ENCODE measurements at regions not wholly inside any gene's neighbourhood (a gene's known extent, or its start where the extent isn't known, plus 50 kb on each side); places are given as distances from the start of the nearest gene placed in this dataset.

DNA sequence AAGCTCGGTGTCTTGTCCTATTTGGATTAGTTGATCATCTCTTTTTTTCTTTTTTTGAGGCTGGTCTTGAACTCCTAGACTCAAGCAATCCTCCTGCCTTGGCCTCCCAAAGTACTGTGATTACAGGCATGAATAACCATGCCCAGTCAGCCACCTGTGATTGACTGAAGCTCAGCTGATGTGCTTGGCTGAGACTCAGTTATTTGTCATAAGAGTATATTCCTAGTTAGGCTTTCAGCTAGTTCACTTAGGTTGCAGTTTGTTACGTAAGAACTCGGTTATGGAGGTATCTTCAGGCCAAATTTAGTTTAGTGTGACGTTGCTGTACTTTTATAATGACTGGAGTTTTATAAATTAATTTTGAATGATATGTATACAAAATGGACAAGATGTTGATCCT lies 365.0 kb downstream of the SV2B start:
- Histone ChIP-seq H3K27ac (replicated peaks) (no peak overlapping the region), H3K9me3 (replicated peaks) (no peaks in the 10 kb centered on the region), H3K4me1 (no peaks in the 10 kb centered on the region), H3K4me3 (no peak overlapping the region), H3K27me3 (ENCODE audit: low read depth) (no peaks in the 10 kb centered on the region), H3K36me3 (no peaks in the 10 kb centered on the region)
- DNase-seq = no peak
- TF ChIP-seq, protein P1, sequence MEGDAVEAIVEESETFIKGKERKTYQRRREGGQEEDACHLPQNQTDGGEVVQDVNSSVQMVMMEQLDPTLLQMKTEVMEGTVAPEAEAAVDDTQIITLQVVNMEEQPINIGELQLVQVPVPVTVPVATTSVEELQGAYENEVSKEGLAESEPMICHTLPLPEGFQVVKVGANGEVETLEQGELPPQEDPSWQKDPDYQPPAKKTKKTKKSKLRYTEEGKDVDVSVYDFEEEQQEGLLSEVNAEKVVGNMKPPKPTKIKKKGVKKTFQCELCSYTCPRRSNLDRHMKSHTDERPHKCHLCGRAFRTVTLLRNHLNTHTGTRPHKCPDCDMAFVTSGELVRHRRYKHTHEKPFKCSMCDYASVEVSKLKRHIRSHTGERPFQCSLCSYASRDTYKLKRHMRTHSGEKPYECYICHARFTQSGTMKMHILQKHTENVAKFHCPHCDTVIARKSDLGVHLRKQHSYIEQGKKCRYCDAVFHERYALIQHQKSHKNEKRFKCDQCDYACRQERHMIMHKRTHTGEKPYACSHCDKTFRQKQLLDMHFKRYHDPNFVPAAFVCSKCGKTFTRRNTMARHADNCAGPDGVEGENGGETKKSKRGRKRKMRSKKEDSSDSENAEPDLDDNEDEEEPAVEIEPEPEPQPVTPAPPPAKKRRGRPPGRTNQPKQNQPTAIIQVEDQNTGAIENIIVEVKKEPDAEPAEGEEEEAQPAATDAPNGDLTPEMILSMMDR (IDR thresholded peaks at IDR 0.05; ENCODE audit: borderline replicate concordance) = no peak
- intact Hi-C loops (cut with micrococcal nuclease) = no loop called here

DNA sequence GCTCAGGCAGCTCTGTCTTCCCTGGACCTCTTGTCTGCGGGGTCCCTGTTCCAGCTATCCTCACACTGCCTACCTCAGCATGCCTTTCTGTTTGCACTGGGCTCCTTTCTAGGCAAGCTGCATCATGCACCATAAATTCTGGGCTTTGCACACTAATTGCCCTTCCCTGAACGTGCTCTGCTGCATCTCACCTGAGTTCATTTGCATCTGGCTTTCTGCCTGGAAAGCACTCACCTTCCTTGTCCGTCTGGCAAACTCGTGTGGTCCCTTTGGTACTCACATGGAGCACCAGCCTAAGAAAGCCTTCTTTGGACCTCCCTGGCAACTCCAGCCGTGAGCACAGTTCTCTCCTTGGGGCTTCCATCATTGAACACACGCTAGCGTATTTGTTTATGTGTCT lies 365.6 kb downstream of the SV2B start:
- Histone ChIP-seq H3K36me3 (no peaks in the 10 kb centered on the region), H3K4me1 (no peaks in the 10 kb centered on the region), H3K27me3 (ENCODE audit: low read depth) (peaks cover 4% of the 10 kb centered on the region), H3K9me3 (replicated peaks) (no peaks in the 10 kb centered on the region), H3K4me3 (no peak overlapping the region), H3K27ac (replicated peaks) (no peak overlapping the region)
- TF ChIP-seq, protein P1 (IDR thresholded peaks at IDR 0.05; ENCODE audit: borderline replicate concordance) = no peak
- intact Hi-C loops (cut with micrococcal nuclease) = no loop called here
- no peak for DNase-seq

DNA sequence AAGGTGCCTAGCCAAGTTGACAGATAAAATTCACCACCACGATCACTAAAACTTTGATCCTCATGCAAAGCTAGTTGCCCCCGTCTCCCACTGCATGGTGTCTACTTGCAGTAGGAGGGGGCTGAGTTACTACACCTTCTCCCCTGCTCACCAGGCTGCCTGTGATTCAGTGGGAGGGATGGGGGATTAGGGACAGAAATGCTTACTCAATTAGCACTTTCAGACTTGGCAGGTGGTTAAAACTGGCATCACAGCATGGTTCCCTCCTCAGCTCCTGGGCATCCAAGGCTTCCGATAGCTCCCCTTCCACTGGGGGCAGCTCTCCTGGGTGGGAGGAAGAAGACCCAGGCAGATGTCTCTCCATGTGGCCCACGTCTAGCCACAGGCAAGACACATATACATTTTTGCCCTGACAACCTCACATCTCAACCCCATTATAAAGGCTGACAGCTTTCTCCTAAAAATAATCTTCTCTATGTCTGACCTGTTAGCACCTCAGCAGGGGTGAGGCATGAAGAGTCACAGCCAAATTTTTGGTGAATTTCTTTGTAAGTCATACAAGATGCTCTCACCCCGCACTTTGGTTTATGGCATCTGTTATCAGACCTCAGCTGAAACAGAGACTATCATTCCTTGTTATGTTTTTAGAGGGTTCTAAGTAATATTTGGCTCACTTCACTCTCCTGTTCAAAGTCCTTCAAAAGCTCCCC lies 369.0 kb downstream of the SV2B start:
- no peak for DNase-seq
- Histone ChIP-seq H3K4me1 (no peaks in the 10 kb centered on the region), H3K4me3 (no peak overlapping the region), H3K27me3 (ENCODE audit: low read depth) (peaks cover 4% of the 10 kb centered on the region), H3K27ac (replicated peaks) (no peak overlapping the region), H3K9me3 (replicated peaks) (no peaks in the 10 kb centered on the region), H3K36me3 (no peaks in the 10 kb centered on the region)
- TF ChIP-seq, protein P1 (IDR thresholded peaks at IDR 0.05; ENCODE audit: borderline replicate concordance) = no peak
- intact Hi-C loops (cut with micrococcal nuclease) = no loop called here

DNA sequence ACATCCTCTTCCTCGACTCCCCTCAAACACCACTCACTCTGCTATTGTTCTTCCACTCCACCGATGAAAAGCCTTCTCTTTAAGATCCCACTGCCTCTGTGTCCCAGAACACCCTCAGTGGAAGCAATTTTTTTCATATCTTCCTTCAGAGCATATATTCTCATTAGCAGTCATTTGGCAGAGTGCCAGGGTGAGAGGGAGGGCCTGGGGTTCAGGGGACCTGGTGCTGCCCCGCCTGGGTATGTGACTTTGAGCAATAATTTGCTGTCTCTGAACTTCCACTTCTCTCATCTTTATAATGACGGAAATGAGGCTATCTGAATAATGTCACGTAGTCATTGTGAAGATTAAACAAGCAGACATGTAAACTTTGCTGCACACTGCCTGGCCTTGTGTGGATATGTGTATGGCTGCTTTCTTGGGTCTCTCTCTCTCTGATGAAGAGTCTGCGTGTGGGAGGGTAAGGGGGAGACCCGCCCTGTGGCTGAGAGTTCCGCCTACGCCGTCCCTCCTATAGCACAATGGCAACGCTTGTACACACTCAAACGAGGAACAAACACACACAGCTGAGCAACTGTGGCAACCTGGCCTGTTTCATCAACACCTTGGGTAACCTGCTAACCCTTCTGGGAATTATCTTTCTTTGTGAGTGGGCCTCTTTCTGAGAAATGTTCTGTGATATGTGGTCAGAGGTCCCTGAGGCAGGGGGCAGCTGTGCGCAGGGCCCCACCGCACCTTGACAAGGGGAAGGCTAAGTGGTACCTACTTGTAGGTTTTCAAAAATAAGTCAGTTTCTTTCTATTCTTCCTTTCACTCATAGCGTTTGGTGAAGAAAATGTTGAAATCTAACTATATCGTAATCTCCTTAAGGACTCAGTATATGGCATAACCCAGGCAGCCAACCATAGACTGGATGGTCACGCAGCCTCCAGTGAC lies 369.8 kb downstream of the SV2B start:
- TF ChIP-seq, protein P1 (IDR thresholded peaks at IDR 0.05; ENCODE audit: borderline replicate concordance) = no peak
- Histone ChIP-seq H3K27ac (replicated peaks) (no peak overlapping the region), H3K4me3 (no peak overlapping the region), H3K27me3 (ENCODE audit: low read depth) (peaks cover 4% of the 10 kb centered on the region), H3K9me3 (replicated peaks) (no peaks in the 10 kb centered on the region), H3K4me1 (no peaks in the 10 kb centered on the region), H3K36me3 (no peaks in the 10 kb centered on the region)
- intact Hi-C loops (cut with micrococcal nuclease) = no loop called here
- DNase-seq = no peak

DNA sequence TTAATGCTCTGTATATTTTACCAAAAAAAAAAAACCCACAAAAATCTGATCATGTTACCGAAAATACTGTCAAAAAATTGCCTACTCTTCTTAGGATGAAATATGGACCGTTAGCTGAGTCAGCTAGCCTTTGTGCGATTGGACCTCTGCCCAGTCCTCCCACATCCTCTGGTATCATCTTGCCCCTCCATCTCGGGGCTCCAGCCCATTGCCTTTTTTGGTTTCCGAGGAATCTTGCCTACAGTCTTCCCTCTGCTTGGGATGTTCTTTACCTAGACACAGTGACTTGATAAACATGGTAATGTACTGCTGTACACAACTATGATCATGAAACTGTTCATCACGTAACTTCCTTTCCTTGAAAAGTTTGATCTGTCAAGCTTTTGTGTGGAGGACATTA lies 371.4 kb downstream of the SV2B start:
- Histone ChIP-seq H3K4me1 (no peaks in the 10 kb centered on the region), H3K27ac (replicated peaks) (no peak overlapping the region), H3K4me3 (no peak overlapping the region), H3K27me3 (ENCODE audit: low read depth) (peaks cover 4% of the 10 kb centered on the region), H3K36me3 (no peaks in the 10 kb centered on the region), H3K9me3 (replicated peaks) (no peaks in the 10 kb centered on the region)
- intact Hi-C loops (cut with micrococcal nuclease) = no loop called here
- no peak for DNase-seq
- TF ChIP-seq, protein P1 (IDR thresholded peaks at IDR 0.05; ENCODE audit: borderline replicate concordance) = no peak

Measured in left ventricle myocardium inferior (tissue), 1 donor.